ENCODE measurements at regions not wholly inside any gene's neighbourhood (a gene's known extent, or its start where the extent isn't known, plus 50 kb on each side); places are given as distances from the start of the nearest gene placed in this dataset.
A peak's percentile ranks its signal among the peaks of the same experiment; 100 is the strongest.

GRCh38 chr6:56854086-56854485 lies 100.8 kb upstream of the BEND6 start:
- no peak for DNase-seq (ENCODE audit: low read depth)
- TF ChIP-seq CTCF (IDR thresholded peaks at IDR 0.05; ENCODE audit: insufficient read depth, low read depth, low read length, missing control alignments) = no peak
- no peak overlapping the region for H3K4me3 ChIP-seq (ENCODE audit: low read length)

- no peak for DNase-seq (ENCODE audit: low read depth)
Measured at GRCh38 chr6:56853541-56853940, 101.4 kb upstream of the BEND6 start.

GRCh38 chr6:56852260-56853010 lies 102.5 kb upstream of the BEND6 start:
- H3K4me3 ChIP-seq (ENCODE audit: low read length) = no peak overlapping the region
- no peak for TF ChIP-seq CTCF (IDR thresholded peaks at IDR 0.05; ENCODE audit: insufficient read depth, low read depth, low read length, missing control alignments)
- peak; percentile 68 for DNase-seq (ENCODE audit: low read depth)

More at GRCh38 chr6:56853541-56853940, 101.4 kb upstream of the BEND6 start:
- H3K4me3 ChIP-seq (ENCODE audit: low read length) = no peak overlapping the region
- TF ChIP-seq CTCF (IDR thresholded peaks at IDR 0.05; ENCODE audit: insufficient read depth, low read depth, low read length, missing control alignments) = no peak

DNA sequence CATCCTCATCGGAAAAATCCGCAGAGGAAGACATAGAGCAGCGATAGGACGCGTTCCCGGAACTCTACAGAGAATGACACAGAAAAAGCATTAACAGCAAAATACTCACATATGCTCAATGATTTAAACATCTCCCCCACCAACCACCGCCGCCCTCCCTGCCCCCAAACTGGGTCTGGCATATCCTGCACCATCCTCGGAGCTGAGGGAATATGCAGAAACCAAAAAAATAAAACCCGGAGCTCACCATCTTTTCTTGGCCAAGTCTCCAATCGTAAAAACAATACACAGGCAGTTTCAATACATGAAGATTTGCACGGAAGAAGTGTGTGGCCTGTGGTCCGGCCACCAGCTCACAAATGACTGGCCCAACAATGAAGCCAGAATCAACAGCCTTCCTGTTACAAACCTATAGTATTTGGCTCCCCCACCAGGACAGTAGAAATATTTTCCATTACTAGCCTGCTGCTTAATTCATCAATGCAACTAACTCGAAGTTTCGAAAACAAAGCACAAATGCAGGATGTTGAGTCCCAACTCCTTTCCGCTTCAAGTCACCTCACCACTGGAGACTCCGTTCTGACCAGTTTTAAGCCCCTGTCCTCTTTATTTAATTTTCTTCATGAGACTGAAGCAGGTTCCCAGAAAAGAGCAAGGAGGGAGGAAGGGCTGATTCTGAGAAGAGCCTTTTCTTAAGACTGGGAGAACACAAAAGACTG lies 103.2 kb upstream of the BEND6 start:
- TF ChIP-seq CTCF (IDR thresholded peaks at IDR 0.05; ENCODE audit: insufficient read depth, low read depth, low read length, missing control alignments) = peak; percentile 64
- peak; percentile 81 for DNase-seq (ENCODE audit: low read depth)
- peak overlapping the region; percentile 47 for H3K4me3 ChIP-seq (ENCODE audit: low read length)

GRCh38 chr6:56851074-56851473 lies 103.8 kb upstream of the BEND6 start:
- DNase-seq (ENCODE audit: low read depth) = peak; percentile 47
- peak overlapping the region; percentile 47 for H3K4me3 ChIP-seq (ENCODE audit: low read length)
- TF ChIP-seq CTCF (IDR thresholded peaks at IDR 0.05; ENCODE audit: insufficient read depth, low read depth, low read length, missing control alignments) = no peak

GRCh38 chr6:56850626-56851025 lies 104.3 kb upstream of the BEND6 start:
- H3K4me3 ChIP-seq (ENCODE audit: low read length) = no peak overlapping the region
- no peak for TF ChIP-seq CTCF (IDR thresholded peaks at IDR 0.05; ENCODE audit: insufficient read depth, low read depth, low read length, missing control alignments)
- no peak for DNase-seq (ENCODE audit: low read depth)
